NCI-H1092 (cell line): ENCODE measurements at regions not wholly inside any gene's neighbourhood (a gene's known extent, or its start where the extent isn't known, plus 50 kb on each side); places are given as distances from the start of the nearest gene placed in this dataset.

Source experiments
- DNase-seq: peaks from one replicate; lab custom pipeline; 2025; lab: John Stamatoyannopoulos, UW

DNA sequence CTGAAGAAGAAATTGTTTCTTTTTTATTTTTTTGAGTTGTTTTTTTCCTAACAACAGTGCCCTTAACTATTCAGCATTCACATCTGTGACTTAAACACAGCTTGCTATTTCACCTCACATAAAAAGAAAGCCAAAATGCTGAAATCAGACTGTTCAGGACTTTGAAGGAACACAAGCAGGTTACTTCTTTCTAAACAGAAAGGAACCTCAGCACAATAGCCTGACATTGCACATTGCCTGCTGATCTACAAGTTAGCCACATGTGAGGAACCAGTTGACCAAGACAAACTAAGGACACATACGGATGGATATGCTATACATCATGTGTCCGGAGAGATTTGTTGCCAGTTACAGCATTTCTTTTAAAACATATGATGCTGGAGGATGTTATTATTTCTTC is 331.1 kb downstream of the FSIP2 start:
- DNase-seq = no peak

DNA sequence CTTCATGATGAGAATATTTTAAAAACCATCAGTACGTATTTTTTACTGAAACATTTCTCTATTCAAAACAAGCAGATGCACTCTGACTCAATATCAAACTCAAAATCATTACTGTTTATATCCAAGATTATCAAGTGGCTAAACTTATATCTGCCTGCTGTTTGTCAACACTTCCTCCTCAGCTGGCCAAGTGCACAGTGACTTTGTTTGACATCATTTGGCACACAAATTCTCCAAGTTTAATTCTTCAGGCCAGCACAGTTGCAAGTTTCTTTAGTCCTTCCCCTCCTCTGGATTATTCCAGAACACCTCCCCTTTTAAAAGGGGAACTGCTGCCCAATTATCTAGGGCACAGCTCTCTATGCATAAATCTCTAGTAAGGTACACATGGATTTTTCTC is 346.6 kb downstream of the FSIP2 start:
- no peak for DNase-seq

DNA sequence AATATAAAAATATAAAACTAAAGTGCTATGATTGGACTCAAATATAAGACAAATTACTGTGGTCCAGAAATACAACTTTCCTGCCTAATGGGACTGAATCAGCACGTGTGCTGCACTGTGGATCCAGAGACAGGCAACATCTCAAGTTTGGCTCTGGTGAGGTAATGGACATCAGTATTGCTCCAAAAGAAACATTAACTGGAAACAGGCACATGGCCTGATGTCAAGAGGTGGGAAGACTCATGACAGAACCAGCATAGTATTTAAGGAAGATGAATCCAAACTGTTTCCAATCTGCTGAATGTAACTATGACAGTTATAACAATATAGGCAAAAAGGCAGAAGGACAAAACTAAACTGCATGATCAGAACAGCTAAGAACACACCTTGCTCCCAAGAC is 354.6 kb downstream of the FSIP2 start:
- no peak for DNase-seq

DNA sequence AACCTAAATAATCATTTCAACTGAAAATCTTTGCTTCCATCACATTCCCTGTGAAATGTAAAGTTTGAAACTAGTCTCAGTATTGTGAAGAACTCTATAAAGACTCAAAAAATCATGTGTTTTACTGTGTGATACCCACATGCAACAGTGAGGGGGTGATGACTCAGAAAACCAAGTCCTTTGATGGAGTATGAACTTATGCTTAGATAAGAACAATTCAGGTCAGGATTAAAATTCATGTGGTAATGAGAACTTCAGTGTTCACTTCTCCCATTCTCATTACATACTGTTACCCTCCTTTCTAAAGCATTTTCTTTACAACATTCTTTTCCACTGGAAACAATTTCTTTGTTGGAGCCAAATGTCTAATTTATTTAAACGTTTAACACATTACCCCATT is 360.2 kb downstream of the FSIP2 start:
- no peak for DNase-seq

DNA sequence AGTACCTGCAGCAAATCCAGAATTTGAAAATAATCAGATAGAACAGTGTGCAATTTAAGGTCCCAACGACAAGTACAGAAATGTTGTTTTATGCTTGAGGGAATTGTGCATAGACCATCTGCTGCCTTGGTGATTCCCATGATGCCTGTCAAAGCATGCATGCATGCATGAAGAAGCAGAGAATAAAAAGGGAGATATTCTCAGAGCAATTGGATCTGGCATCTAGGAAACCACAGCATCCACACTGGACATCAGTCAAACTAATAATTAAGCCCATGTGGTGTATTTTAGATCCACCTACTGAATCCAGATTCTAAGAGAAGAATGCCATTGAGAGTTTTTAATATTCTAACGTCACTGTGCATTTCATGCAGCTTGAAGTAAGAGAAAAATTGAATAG is 361.2 kb downstream of the FSIP2 start:
- DNase-seq = no peak

DNA sequence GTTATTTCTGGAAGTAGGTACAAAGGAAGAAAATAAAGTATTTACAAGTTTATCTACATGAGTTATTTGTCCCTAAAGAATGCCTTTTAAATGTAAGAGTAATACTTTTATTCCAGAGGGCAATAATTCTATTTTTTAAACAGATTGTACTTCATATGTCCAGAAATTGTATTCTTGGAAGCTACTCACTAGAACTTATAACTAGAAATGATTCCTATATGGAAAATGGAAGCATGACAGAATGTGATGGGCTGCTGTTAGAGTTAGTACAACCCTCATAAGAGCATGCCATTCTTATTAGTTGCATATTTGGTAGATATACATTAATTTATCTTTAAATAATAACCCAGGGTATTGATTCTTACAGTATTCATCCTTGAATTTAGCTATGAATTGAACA is 362.0 kb downstream of the FSIP2 start:
- no peak for DNase-seq

DNA sequence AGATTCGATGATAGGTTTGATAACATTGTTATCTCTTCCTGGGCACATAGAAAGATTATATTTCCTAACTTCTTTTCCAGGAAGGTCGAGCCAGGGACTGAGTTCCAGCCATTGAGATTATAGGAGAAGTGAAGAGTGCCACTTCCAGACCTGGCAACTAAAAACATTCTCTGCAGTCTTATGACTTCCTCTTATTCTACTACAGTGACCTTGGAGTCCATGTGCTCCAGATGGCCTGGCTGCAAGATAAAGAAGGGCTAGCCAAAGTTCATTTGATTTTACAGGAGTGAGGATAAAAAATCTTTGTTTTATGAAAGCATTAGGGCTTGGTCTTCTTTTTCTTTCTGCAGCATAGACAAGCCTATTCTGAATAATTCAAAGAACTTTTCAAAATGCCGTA is 363.0 kb downstream of the FSIP2 start:
- DNase-seq = no peak

DNA sequence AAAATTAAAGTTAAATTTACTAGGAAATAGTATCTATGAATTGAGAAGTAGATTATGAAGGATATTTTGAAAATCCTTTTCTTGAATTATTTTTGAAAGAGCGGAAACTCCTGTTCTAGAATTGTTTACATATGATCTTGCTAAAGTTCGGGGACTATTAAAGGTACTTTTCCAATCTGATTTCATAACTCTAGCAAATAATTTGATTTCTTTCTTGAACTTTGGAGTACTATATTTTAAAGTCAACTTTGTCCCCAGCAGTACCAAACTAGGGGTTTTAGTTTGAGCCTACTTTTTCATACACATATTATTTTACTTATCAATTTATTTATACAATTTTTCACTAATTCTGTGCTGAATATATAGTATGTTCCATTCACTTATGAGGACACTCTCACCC is 364.7 kb downstream of the FSIP2 start:
- no peak for DNase-seq

DNA sequence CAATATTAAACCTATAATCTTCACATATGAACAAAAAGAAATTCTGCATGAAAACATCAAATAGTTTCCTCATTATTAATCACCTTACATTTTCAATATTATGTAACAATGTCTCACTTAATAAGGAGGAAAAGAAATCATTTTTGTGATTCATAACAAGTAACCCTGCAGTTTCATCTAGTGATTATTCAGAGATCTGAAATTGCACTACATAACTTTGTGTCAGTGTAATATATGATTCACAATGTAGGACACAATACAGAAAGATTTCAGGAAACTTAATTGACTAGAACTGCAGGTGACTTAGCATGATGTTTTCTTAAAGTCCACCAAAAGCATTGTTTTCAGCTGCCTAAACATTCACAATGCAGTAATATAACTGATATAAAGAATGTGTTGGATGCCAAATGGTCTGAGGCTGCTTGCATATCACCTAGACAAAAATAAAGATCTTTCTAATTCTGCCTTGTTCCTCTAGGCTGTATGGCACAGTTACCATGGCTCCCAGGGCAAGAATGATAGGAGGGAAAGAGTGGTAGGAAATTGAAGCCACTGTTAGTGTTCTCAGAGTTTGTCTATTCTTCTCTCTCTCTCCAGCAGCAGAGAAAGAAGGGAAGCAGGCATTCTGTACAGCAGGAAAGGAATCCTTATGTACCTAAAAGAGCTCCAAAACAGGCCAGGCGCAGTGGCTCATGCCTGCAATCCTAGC is 366.6 kb downstream of the FSIP2 start:
- no peak for DNase-seq

DNA sequence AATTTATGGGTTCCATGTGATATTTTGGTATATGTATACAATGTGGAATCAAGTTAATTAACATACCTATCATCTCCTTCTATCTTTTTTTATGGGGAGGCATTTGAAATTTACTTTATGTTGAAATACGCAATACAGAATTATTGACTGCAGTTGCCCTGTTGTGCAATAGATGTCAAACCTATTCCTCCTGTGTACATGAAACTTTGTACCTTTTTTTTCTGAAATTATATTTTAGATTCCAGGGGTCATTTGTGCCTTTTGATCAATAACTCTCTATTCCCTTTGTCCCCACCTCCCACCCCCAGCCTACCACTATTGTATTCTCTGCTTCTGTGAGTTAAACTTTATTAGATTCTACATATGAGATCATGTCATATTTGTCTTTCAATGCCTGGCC is 369.9 kb downstream of the FSIP2 start:
- no peak for DNase-seq

DNA sequence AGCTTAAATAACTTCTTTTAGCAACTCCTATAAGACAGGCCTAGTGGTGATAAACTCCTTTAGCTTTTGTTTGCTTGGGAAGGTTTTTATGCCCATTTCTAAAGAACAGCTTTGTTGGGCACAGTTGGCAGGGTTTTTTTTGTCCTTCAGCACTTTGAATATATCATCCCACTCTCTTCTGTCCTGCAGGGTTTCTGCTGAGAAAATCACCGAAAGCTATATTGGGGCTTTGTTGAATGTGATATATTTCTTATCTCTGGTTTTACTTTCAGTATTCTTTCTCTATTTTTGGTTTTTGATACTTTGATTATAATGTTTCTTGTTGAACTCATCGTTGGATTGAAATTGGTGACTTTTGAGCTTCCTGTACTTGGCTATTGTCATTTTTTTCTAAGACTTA is 372.8 kb upstream of the ZC3H15 start:
- DNase-seq = no peak

DNA sequence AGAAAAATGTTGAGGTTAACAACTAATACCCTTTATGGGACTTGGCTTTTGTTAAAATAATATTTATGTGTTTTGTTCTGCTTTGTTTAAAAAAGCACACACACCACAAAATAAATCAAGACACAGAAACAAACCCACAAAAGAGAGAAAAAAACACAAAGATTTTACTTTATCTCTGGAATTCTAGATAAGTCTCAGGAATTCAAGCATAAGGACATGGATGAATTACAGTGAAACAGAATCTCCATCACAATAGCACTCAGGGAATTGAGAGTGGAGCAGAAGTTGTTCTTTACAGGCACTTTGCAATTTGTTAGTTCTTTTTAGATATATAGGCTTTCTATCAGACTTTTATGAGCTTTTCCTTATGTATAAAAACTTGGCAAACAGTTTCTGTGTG is 360.9 kb upstream of the ZC3H15 start:
- DNase-seq = no peak

DNA sequence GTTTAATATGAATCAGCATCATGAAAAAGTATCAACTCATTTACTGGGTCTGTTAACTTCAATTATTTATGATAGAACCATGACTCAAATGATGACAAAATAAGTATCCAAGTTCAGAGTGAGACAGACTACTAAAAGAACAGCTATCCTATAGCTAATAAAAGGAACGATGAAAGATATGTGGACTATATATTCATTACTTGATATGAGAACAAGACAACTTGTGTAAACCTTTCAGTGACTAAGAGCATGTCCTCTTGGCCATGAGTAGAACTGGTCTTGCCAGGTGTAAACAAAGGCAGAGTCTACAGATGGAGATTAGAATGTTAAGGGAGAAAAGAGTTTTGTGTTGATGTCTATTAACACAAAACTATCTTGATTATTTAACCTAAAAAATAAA is 360.4 kb upstream of the ZC3H15 start:
- no peak for DNase-seq

DNA sequence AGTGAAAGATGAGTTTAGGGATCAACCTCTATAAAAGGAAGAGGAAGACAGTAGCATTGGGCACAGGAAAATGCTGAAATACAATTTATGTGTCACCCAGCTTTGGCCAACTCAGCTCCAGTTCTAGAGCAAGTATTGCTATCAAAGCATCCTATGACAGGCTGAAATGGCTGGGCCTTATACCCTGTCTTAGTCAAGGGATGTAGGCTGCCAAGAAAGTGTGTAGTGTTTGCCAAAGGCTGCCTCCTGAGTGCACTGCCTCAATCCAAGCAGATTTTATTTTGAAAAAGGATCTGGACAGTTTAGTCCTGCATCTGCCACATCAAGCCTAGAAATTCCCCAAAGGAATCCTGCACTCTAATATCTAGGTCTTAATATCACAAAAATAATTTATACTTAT is 359.9 kb upstream of the ZC3H15 start:
- no peak for DNase-seq

DNA sequence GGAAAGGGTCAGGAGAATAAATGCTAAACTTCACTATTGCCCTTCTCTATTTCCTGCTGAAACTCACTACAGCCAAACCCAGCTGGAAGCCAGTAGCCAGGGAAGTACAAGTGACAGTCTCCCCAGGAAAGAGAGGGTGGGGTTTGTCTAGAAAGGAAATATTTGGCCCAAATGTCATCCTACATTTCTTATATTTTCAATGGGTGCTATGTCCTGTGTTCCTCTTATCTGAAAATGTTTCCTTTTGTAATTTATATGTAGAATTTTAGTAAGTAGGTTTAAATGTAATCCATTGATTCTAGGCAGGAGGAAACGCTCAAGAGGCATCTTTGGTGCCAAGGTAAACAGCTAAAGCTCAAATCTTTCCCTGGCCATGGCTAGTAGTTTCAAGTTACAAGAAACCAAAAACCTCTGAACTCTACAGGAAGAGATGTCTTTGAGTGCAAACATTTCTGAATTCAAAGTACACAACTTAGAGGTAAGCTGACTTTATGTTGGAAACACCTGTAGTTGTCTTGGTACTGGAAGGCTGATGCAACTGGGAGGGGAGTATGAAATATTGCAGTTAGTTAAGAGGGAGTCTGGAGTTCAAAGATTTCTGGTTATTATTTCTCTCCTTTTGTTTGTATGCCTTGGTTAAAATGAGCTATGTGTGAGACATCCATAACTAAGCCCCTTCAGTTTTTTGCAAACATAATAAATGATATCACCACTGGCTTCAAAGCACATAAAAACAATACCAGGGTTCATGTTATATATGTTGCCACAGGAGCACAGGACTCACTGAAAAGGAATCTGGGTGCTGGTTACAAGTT is 356.1 kb upstream of the ZC3H15 start:
- peak; percentile 1 for DNase-seq

DNA sequence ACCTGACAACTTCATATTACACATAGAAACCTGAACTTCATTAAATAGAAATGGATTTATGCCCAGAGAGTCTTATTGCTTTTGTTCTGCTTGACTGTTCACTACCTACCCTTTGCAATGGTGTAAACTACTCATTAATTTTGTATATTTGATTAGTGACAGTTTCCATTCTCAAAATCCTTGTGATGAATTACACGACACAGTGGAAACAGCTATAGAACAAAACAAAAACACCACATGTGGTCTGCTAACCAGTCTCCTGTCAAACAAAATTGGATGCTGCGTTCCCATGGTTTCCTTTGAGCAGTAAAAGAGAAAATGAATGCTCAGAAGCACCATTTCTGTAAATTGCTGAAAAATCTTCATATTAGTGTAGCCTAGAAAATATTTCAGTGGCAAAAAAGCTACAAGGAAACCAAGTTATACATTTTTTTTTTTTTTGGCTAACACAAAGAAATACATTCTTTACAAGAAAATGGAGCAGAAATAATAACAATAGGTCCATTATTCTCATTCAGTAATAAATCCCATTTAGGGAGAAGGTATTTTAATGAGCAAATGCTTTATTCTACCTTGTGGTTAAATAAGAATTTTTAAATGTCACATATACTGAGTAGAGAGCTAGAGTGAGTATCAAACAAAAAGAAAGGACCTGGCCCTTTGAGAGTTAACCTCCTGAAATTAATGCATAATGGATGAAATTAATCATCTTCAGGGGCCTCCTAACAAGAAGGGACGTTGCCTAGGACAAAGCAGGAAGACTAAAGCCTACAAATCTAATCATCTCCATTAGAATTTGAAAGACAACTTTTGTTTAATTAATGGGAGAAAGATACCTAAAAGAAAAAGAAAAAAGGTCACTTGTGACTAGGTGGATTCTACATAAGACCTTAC is 355.1 kb upstream of the ZC3H15 start:
- DNase-seq = no peak

DNA sequence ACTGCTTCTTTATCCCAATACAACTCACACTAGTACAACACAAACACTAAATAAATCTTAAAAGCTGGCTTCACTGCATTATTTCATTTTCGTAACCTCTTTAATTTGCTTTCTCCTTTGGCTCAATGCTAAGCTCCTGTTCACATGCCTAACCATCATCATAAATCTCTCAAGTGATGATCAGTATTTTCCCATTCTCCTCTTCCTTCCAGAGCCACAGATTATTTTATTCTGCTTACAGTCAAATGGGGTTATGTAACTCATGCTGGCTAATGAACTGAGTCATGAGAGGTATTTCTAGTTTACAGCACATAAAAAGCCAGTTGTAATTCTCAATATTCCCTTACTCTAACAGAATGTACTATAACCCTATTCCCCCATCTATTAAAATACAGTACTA is 350.4 kb upstream of the ZC3H15 start:
- no peak for DNase-seq

DNA sequence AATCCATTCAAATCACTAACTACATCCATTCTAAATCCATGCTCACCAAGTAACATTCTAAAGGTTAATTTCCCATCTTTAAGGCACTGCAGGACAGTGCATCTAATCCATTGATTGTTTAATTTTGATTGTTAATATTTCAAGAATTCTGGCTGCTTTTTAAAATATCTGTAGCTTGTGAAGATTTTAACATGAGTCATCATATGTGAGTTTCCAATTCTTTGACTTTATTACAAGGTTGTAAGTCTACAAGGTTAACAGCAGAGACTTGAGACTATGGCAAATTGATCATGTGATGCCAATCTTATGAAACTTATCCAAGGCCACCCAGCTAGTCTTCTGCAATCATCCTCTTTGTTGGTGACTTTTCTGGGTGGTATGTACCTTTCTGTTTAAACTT is 349.2 kb upstream of the ZC3H15 start:
- no peak for DNase-seq

DNA sequence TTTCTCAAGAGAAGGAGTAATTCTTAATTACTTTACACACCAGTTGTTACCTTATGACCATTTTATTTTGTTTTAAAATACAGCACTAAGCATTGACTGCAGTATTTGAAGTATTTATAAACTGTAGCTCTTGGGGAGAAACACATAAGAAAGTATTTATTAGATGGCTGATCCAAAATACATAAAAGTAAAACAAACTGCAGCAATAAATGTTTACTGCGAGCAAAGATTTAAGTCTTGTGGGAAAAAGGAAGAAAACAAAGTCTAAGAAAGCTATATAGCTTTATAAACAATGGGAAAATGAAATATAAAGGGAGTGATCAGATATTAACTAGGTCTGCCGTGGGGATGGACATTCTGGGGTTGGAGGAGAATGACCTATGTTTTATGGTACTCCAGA is 347.2 kb upstream of the ZC3H15 start:
- no peak for DNase-seq

DNA sequence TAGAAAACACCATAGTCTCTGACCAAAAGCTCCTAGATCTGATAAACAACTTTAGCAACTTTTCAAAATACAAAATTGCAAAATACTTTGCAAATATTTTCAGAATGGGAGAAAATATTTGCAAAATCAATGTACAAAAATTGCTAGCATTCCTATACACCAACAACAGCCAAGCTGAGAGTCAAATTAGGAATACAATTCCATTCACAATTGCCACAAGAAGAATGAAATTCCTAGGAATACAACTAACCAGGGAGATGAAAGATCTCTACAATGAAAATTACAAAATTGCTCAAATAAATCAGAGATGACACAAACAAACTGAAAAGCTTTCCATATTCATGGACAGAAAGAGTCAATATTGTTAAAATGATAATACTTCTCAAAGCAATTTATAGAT is 327.0 kb upstream of the ZC3H15 start:
- DNase-seq = no peak

DNA sequence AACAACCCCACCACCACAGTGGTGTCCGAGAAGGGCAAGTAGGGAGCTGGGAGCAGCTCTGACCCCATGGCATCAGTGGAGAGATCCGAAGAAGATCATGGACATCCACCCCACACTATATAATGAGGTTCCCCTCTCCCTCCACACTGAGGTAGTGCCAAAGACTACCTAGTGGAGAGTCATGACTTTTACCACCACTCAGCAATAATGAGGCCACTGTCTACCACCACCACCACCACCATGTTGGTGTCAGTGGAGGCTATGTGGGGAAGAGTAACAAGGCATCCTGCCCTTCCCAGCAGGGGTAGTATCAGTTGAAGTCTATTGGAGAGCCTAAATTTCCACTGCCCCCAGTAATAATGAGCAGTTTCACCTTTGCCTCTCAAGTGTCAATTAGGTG is 321.7 kb upstream of the ZC3H15 start:
- DNase-seq = no peak

DNA sequence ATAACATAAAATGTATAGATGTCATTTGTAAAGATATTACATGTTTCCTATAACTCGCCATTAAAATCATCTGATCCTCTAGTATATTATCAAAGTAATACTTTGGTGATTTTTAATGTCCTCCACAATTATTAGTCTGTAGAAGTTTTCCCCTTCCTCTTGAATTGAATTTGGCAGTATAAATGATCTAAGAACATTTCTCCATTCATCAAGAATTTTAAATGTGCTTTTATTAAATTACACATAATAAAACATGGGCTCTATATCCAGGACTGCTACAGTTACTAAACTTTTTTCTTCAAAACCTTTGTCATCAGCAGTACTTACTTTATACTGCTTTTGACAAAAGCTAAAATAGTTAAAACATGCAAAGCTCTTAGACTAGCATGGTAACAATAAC is 315.4 kb upstream of the ZC3H15 start:
- DNase-seq = no peak

DNA sequence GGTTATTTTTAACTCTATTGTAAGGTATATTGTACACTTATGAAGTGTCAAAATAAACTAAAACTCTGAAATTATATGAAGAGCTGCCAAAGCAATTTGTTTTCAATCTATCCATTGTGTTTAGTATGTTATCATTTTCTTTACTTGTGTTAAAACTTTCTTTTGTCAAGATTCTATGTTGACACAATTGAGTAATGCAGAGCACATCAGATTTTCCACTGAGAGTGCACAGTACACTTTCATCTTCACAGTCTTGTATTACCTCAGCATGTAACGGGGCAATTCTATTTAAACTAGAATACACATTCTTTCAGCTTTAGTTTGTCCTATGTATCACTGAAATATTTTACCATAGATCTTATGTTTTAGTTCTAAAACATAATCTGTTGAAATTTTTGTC is 304.4 kb upstream of the ZC3H15 start:
- no peak for DNase-seq
